H1 (cell line): ENCODE measurements at regions not wholly inside any gene's neighbourhood (a gene's known extent, or its start where the extent isn't known, plus 50 kb on each side); places are given as distances from the start of the nearest gene placed in this dataset.
"Not testable (repeated sequence)": the region's sequence is repeated elsewhere in the genome, so short reads cannot be mapped to it uniquely, and the experiment has no call there.

Source experiments
- CTCF ChIA-PET: fragments of 300-600 bp; sonication (Branson Sonifier 250); formaldehyde crosslinking; loops from one replicate; lab custom pipeline; 2021; ENCODE audit not compliant: partially characterized antibody; lab: Charles Lee
- POLR2A ChIA-PET: fragments of 300-600 bp; sonication (Branson Sonifier 250); formaldehyde crosslinking; loops from one replicate; lab custom pipeline; 2021; ENCODE audit warnings: inconsistent platforms; ENCODE audit not compliant: partially characterized antibody; lab: Charles Lee
- DNase-seq, 2 experiments: peaks; one replicate each; pipeline versions ENCODE4 v3.0.0 to v3.0.0-alpha.2; 2010 to 2022; ENCODE audit warnings: low spot score in 2 of 2, low read depth in 1 of 2, mixed read lengths in 1 of 2
- FAIRE-seq: peaks from 2 replicates; lab custom pipeline; 2011; peaks lifted over from hg19 to GRCh38; lab: Jason Lieb, UNC
- H2AFZ ChIP-seq: 2 replicates; pipeline ENCODE4 v1.8.1; 2012; ENCODE audit warnings: low read length, inconsistent platforms
- H2AK5ac ChIP-seq: 2 replicates; pipeline ENCODE4 v1.6.1; 2013; ENCODE audit warnings: low read depth, low read length
- H2BK120ac ChIP-seq: replicated peaks from 2 replicates; pipeline ENCODE3; 2013; ENCODE audit warnings: low read depth, low read length, inconsistent platforms
- H2BK12ac ChIP-seq: 2 replicates; pipeline ENCODE4 v1.6.1; 2013; ENCODE audit warnings: low read depth, low read length
- H2BK15ac ChIP-seq: 2 replicates; pipeline ENCODE4 v1.6.1; 2013; ENCODE audit warnings: low read length
- H2BK20ac ChIP-seq: 2 replicates; pipeline ENCODE4 v1.6.1; 2013; ENCODE audit warnings: low read length
- H2BK5ac ChIP-seq: 2 replicates; pipeline ENCODE4 v1.6.1; 2013; ENCODE audit warnings: low read depth, low read length
- H3K14ac ChIP-seq: 2 replicates; pipeline ENCODE4 v1.6.1; 2013; ENCODE audit warnings: inconsistent platforms; ENCODE audit not compliant: insufficient read length
- H3K18ac ChIP-seq: 2 replicates; pipeline ENCODE4 v1.6.1; 2013; ENCODE audit warnings: low read length; ENCODE audit errors: extremely low read depth
- H3K23ac ChIP-seq: 2 replicates; pipeline ENCODE4 v1.6.1; 2013; ENCODE audit warnings: inconsistent platforms; ENCODE audit not compliant: insufficient read length
- H3K23me2 ChIP-seq: 2 replicates; pipeline ENCODE4 v1.6.1; 2013; ENCODE audit warnings: low read depth, low read length
- H3K27ac ChIP-seq: 2 replicates; pipeline ENCODE4 v1.6.1; 2011; ENCODE audit warnings: low read depth, low read length, inconsistent platforms
- H3K27me3 ChIP-seq, 4 experiments: replicated peaks in 1 of 4; 1 replicate in 1 of 4; 2 replicates in 3 of 4; pipeline versions ENCODE4 v1.6.1 to v1.8.1; 2011 to 2013; ENCODE audit warnings: low read length in 3 of 4, mild to moderate bottlenecking in 3 of 4, inconsistent platforms in 2 of 4, mixed read lengths in 2 of 4, moderate library complexity in 1 of 4; ENCODE audit not compliant: control insufficient read depth in 3 of 4, insufficient read depth in 3 of 4; ENCODE audit errors: extremely low read depth in 1 of 4
- H3K36me3 ChIP-seq, 4 experiments: 2 replicates each; pipeline versions ENCODE4 v1.6.1 to v1.8.1; 2011 to 2013; ENCODE audit warnings: mild to moderate bottlenecking in 4 of 4, low read length in 3 of 4, moderate library complexity in 2 of 4, control low read depth in 1 of 4, inconsistent platforms in 1 of 4; ENCODE audit not compliant: insufficient read depth in 4 of 4, control insufficient read depth in 2 of 4
- H3K4ac ChIP-seq: replicated peaks from 2 replicates; pipeline ENCODE3; 2013; ENCODE audit warnings: low read length, low read depth, mixed read lengths, inconsistent platforms; ENCODE audit not compliant: insufficient read length
- H3K4me1 ChIP-seq, 4 experiments: replicated peaks in 1 of 4; 1 replicate in 1 of 4; 2 replicates in 3 of 4; pipeline versions ENCODE4 v1.6.1 to v1.8.1; 2011 to 2013; ENCODE audit warnings: low read length in 3 of 4, inconsistent platforms in 2 of 4, mixed read lengths in 1 of 4; ENCODE audit not compliant: insufficient read depth in 4 of 4, control insufficient read depth in 3 of 4
- H3K4me2 ChIP-seq, 2 experiments: 2 replicates each; pipeline versions ENCODE4 v1.6.1 to v1.8.1; 2011 to 2013; ENCODE audit warnings: low read depth in 2 of 2, low read length in 2 of 2, control low read depth in 1 of 2, inconsistent platforms in 1 of 2, mild to moderate bottlenecking in 1 of 2; ENCODE audit not compliant: insufficient read depth in 1 of 2
- H3K4me3 ChIP-seq, 4 experiments: fragments of 200-600, 300-600 bp in 1 of 4; sonication (generic), shearing (Covaris generic), sonication (Bioruptor Twin) in 1 of 4; 2 replicates each; pipeline versions ENCODE4 v1.5.1 to v1.8.1; 2011 to 2016; ENCODE audit warnings: low read length in 4 of 4, low read depth in 3 of 4, control low read depth in 2 of 4, inconsistent platforms in 2 of 4, mild to moderate bottlenecking in 2 of 4, mixed read lengths in 1 of 4, moderate library complexity in 1 of 4; ENCODE audit not compliant: insufficient read depth in 2 of 4; ENCODE audit errors: extremely low read depth in 1 of 4
- H3K56ac ChIP-seq: replicated peaks from 2 replicates; pipeline ENCODE3; 2013; ENCODE audit warnings: low read depth, mild to moderate bottlenecking, mixed read lengths, low read length, inconsistent platforms; ENCODE audit not compliant: insufficient read length
- H3K79me1 ChIP-seq: 2 replicates; pipeline ENCODE4 v1.6.1; 2013; ENCODE audit warnings: low read depth, low read length, control low read depth
- H3K79me2 ChIP-seq, 2 experiments: 2 replicates each; pipeline versions ENCODE4 v1.6.1 to v1.8.1; 2012 to 2013; ENCODE audit warnings: low read length in 2 of 2, mild to moderate bottlenecking in 2 of 2, inconsistent platforms in 1 of 2; ENCODE audit not compliant: insufficient read depth in 2 of 2, control insufficient read depth in 1 of 2
- H3K9ac ChIP-seq, 4 experiments: replicated peaks in 1 of 4; 1 replicate in 1 of 4; 2 replicates in 3 of 4; pipeline versions ENCODE4 v1.6.1 to v1.8.1; 2011 to 2013; ENCODE audit warnings: low read depth in 3 of 4, low read length in 3 of 4, control low read depth in 2 of 4, mild to moderate bottlenecking in 2 of 4, moderate library complexity in 2 of 4, inconsistent platforms in 1 of 4; ENCODE audit errors: extremely low read depth in 1 of 4
- H3K9me3 ChIP-seq, 2 experiments: 2 replicates each; pipeline versions ENCODE4 v1.6.1 to v1.8.1; 2012 to 2013; ENCODE audit warnings: mild to moderate bottlenecking in 2 of 2, moderate library complexity in 2 of 2, control low read depth in 1 of 2, inconsistent platforms in 1 of 2, low read depth in 1 of 2, low read length in 1 of 2, mixed read lengths in 1 of 2; ENCODE audit not compliant: insufficient read depth in 2 of 2
- H4K20me1 ChIP-seq, 2 experiments: replicated peaks in 1 of 2; 2 replicates each; pipeline versions ENCODE3 to v1.8.1; 2011 to 2013; ENCODE audit warnings: inconsistent platforms in 2 of 2, low read length in 2 of 2, mild to moderate bottlenecking in 1 of 2; ENCODE audit not compliant: insufficient read depth in 2 of 2, control insufficient read depth in 1 of 2
- H4K5ac ChIP-seq: 2 replicates; pipeline ENCODE4 v1.6.1; 2013; ENCODE audit warnings: low read length, low read depth, mixed read lengths, inconsistent platforms; ENCODE audit not compliant: insufficient read length
- H4K8ac ChIP-seq: 2 replicates; pipeline ENCODE4 v1.8.0; 2013; ENCODE audit warnings: mild to moderate bottlenecking, moderate library complexity, low read length, inconsistent platforms; ENCODE audit not compliant: insufficient read depth; ENCODE audit errors: extremely low read depth
- H4K91ac ChIP-seq: replicated peaks from 2 replicates; pipeline ENCODE3; 2013; ENCODE audit warnings: low read length, mixed read lengths, inconsistent platforms; ENCODE audit not compliant: insufficient read length
- WGBS, 2 experiments: shearing (Covaris generic) in 1 of 2; methylation state at CpG; one replicate each; pipeline versions ENCODE4 v1.1.6 to v1.1.7; 2013 to 2015; ENCODE audit warnings: low lambda C conversion rate in 2 of 2, mixed read lengths in 2 of 2, inconsistent platforms in 1 of 2, low coverage in 1 of 2, missing lambda C conversion rate in 1 of 2; ENCODE audit not compliant: insufficient replicate concordance in 2 of 2, insufficient coverage in 1 of 2, insufficient read length in 1 of 2; ENCODE audit errors: extremely low coverage in 1 of 2, missing lambda C conversion rate in 1 of 2; 5-methylcytosine and 5-hydroxymethylcytosine counted together

GRCh38 chr2:8610775-8611174 lies 71.1 kb upstream of the ID2 start:
- FAIRE-seq, result not testable (repeated sequence)

More at GRCh38 chr2:8610775-8611174, 71.1 kb upstream of the ID2 start:
- CTCF ChIA-PET, result interaction anchor here (1.8 kb wide), 1 partner anchor 18 kb away, joined by 4 read pairs; no protein-coding TSS in a partner anchor
- H4K91ac ChIP-seq, H3K18ac ChIP-seq, H3K36me3 ChIP-seq, POLR2A ChIA-PET, H4K20me1 ChIP-seq, H3K27me3 ChIP-seq, H2BK20ac ChIP-seq, H3K79me2 ChIP-seq, H3K9me3 ChIP-seq, H4K8ac ChIP-seq, H2AK5ac ChIP-seq, H2AFZ ChIP-seq, H3K4me1 ChIP-seq, H3K14ac ChIP-seq, H4K5ac ChIP-seq, H3K4me2 ChIP-seq, H3K56ac ChIP-seq, H3K23me2 ChIP-seq, H2BK5ac ChIP-seq, H3K27ac ChIP-seq, H3K4ac ChIP-seq, H3K79me1 ChIP-seq, DNase-seq, H3K23ac ChIP-seq, H2BK15ac ChIP-seq, H2BK12ac ChIP-seq, H3K4me3 ChIP-seq, H3K9ac ChIP-seq, H2BK120ac ChIP-seq: not testable (repeated sequence)
- 64% methylated on average over 3 of the region's 3 CpGs; no CpG with 5 or more reads in 1 of the 2 experiments for WGBS, 2 experiments
